ENCODE measurements at regions not wholly inside any gene's neighbourhood (a gene's known extent, or its start where the extent isn't known, plus 50 kb on each side); places are given as distances from the start of the nearest gene placed in this dataset.
"Not testable (repeated sequence)": the region's sequence is repeated elsewhere in the genome, so short reads cannot be mapped to it uniquely, and the experiment has no call there.

- H3K27me3 ChIP-seq (replicated peaks; ENCODE audit: insufficient read depth, low read length): no peaks in the 10 kb centered on the region
- no peak overlapping the region for H3K27ac ChIP-seq (ENCODE audit: low read length)
- H3K79me2 ChIP-seq (ENCODE audit: low read length): no peaks in the 10 kb centered on the region
- H3K9ac ChIP-seq (ENCODE audit: low read length): no peak overlapping the region
- no peaks in the 10 kb centered on the region for H3K36me3 ChIP-seq (replicated peaks; ENCODE audit: insufficient read depth, low read length)
- H3K4me3 ChIP-seq (ENCODE audit: low read length): no peak overlapping the region
- H4K20me1 ChIP-seq (ENCODE audit: insufficient read depth, low read length): no peaks in the 10 kb centered on the region
- H2AFZ ChIP-seq (ENCODE audit: low read length): no peak overlapping the region
- TF ChIP-seq EZH2phosphoT487 (IDR thresholded peaks at IDR 0.05; ENCODE audit: low read length): no peak
- no peak for TF ChIP-seq EZH2 (optimal IDR thresholded peaks at IDR 0.05; ENCODE audit: low read depth, low read length)
- TF ChIP-seq, protein P1, sequence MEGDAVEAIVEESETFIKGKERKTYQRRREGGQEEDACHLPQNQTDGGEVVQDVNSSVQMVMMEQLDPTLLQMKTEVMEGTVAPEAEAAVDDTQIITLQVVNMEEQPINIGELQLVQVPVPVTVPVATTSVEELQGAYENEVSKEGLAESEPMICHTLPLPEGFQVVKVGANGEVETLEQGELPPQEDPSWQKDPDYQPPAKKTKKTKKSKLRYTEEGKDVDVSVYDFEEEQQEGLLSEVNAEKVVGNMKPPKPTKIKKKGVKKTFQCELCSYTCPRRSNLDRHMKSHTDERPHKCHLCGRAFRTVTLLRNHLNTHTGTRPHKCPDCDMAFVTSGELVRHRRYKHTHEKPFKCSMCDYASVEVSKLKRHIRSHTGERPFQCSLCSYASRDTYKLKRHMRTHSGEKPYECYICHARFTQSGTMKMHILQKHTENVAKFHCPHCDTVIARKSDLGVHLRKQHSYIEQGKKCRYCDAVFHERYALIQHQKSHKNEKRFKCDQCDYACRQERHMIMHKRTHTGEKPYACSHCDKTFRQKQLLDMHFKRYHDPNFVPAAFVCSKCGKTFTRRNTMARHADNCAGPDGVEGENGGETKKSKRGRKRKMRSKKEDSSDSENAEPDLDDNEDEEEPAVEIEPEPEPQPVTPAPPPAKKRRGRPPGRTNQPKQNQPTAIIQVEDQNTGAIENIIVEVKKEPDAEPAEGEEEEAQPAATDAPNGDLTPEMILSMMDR (IDR thresholded peaks at IDR 0.05; ENCODE audit: low read length): no peak
- no peak overlapping the region for H3K4me2 ChIP-seq (ENCODE audit: low read depth, low read length)
- DNase-seq: no peak
- H3K9me3 ChIP-seq (replicated peaks; ENCODE audit: insufficient read depth, low read length): no peaks in the 10 kb centered on the region
- H3K9me2 ChIP-seq (replicated peaks; ENCODE audit: insufficient read depth, low read length): no peaks in the 10 kb centered on the region
- H3F3A ChIP-seq (ENCODE audit: insufficient read depth, low read length): no peaks in the 10 kb centered on the region
- H3K4me1 ChIP-seq (ENCODE audit: low read length): no peaks in the 10 kb centered on the region
These were observed 186.1 kb downstream of the ADCYAP1 start for GRCh38 chr18:1090758-1091157.

DNA sequence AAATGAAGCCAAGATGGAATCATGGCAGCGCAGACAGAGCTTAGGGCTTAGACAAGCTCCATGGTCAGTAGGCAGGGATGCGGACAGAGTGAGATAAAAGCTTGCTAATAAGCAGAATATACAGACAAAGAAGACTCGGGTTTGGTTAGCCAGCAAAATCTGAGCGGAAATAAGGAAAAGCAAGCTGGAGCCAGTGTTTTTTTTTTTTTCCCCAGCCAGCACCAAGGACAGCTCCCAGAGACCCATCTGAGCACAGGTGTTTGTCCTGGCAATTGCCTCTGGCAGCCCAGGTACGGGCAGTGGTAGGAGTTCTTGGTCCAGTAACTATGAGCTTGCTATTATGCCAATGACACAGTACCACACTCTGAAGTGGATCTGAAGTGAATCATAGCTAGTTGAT is 187.6 kb downstream of the ADCYAP1 start:
- Histone ChIP-seq H3K4me2 (ENCODE audit: low read depth, low read length) (no peak overlapping the region), H3K27me3 (replicated peaks; ENCODE audit: insufficient read depth, low read length) (no peaks in the 10 kb centered on the region), H3K79me2 (ENCODE audit: low read length) (no peaks in the 10 kb centered on the region), H3K4me1 (ENCODE audit: low read length) (no peaks in the 10 kb centered on the region), H3K9ac (ENCODE audit: low read length) (no peak overlapping the region), H3F3A (ENCODE audit: insufficient read depth, low read length) (no peaks in the 10 kb centered on the region), H3K36me3 (replicated peaks; ENCODE audit: insufficient read depth, low read length) (no peaks in the 10 kb centered on the region), H3K27ac (ENCODE audit: low read length) (no peak overlapping the region), H3K9me2 (replicated peaks; ENCODE audit: insufficient read depth, low read length) (no peaks in the 10 kb centered on the region), H2AFZ (ENCODE audit: low read length) (no peak overlapping the region), H4K20me1 (ENCODE audit: insufficient read depth, low read length) (no peaks in the 10 kb centered on the region), H3K4me3 (ENCODE audit: low read length) (no peak overlapping the region), H3K9me3 (replicated peaks; ENCODE audit: insufficient read depth, low read length) (no peaks in the 10 kb centered on the region)
- no peak for TF ChIP-seq EZH2 (optimal IDR thresholded peaks at IDR 0.05; ENCODE audit: low read depth, low read length)
- TF ChIP-seq EZH2phosphoT487 (IDR thresholded peaks at IDR 0.05; ENCODE audit: low read length): no peak
- TF ChIP-seq, protein P1 (IDR thresholded peaks at IDR 0.05; ENCODE audit: low read length): no peak
- peak; percentile 19 for DNase-seq

DNA sequence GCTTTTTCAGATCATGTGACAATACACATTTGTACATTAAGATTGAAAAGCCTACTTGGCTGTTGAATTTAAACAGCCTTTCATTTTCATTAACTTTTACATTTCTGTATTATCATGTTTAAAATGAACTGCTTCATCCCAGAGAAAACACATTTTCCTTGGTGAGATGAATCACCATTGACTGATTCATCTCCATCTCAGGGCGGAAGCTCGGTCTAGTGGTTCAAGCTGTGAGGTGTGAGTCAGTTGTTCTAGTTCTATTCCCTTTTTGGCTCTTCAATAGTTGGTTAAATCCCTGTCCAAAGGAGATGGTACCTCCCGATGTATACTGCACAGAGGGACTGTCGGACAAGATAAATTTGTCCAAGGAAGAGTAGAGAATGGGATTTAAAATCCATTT is 189.7 kb downstream of the ADCYAP1 start:
- no peak overlapping the region for H3K27ac ChIP-seq (ENCODE audit: low read length)
- no peaks in the 10 kb centered on the region for H3K27me3 ChIP-seq (replicated peaks; ENCODE audit: insufficient read depth, low read length)
- no peaks in the 10 kb centered on the region for H3K9me3 ChIP-seq (replicated peaks; ENCODE audit: insufficient read depth, low read length)
- no peak for DNase-seq
- H3K9ac ChIP-seq (ENCODE audit: low read length): no peak overlapping the region
- H3K4me1 ChIP-seq (ENCODE audit: low read length): no peaks in the 10 kb centered on the region
- no peaks in the 10 kb centered on the region for H3K9me2 ChIP-seq (replicated peaks; ENCODE audit: insufficient read depth, low read length)
- no peak overlapping the region for H2AFZ ChIP-seq (ENCODE audit: low read length)
- H3K4me3 ChIP-seq (ENCODE audit: low read length): no peak overlapping the region
- no peak for TF ChIP-seq EZH2 (optimal IDR thresholded peaks at IDR 0.05; ENCODE audit: low read depth, low read length)
- no peak for TF ChIP-seq EZH2phosphoT487 (IDR thresholded peaks at IDR 0.05; ENCODE audit: low read length)
- TF ChIP-seq, protein P1 (IDR thresholded peaks at IDR 0.05; ENCODE audit: low read length): no peak
- H3F3A ChIP-seq (ENCODE audit: insufficient read depth, low read length): no peaks in the 10 kb centered on the region
- no peaks in the 10 kb centered on the region for H3K36me3 ChIP-seq (replicated peaks; ENCODE audit: insufficient read depth, low read length)
- H3K4me2 ChIP-seq (ENCODE audit: low read depth, low read length): no peak overlapping the region
- no peaks in the 10 kb centered on the region for H3K79me2 ChIP-seq (ENCODE audit: low read length)
- no peaks in the 10 kb centered on the region for H4K20me1 ChIP-seq (ENCODE audit: insufficient read depth, low read length)

DNA sequence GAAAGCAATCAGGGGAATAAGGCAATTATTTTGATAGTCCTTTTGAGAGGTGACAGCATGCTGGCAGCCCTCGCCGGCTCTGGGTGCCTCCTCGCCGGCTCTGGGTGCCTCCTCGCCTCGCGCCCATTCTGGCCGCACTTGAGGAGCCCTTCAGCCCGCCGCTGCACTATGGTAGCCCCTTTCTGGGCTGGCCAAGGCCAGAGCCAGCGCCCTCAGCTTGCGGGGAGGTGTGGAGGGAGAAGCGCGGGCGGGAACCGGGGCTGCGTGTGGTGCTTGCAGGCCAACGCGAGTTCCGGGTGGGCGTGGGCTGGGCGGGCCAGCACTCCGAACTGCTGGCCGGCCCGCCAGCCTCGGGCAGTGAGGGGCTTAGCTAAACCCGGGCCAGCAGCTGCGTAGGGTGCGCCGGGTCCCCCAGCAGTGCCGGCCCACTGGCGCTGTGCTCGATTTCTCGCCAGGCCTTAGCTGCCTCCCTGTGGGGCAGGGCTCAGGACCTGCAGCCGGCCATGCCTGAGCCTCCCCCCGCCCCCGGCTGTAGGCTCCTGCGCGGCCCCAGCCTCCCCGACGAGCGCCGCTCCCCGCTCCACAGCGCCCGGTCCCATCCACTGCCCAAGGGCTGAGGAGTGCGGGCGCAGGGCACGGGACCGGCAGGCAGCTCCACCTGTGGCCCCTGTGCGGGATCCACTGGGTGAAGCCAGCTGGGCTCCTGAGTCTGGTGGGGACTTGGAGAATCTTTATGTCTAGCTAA is 193.5 kb downstream of the ADCYAP1 start:
- not testable (repeated sequence) for H3K9me3 ChIP-seq (replicated peaks; ENCODE audit: insufficient read depth, low read length); H3K27ac ChIP-seq (ENCODE audit: low read length)

More for the DNA sequence above, 193.5 kb downstream of the ADCYAP1 start:
- H3K9me2 ChIP-seq (replicated peaks; ENCODE audit: insufficient read depth, low read length); H3K4me2 ChIP-seq (ENCODE audit: low read depth, low read length); DNase-seq; H3K79me2 ChIP-seq (ENCODE audit: low read length); H3K9ac ChIP-seq (ENCODE audit: low read length); H3K27me3 ChIP-seq (replicated peaks; ENCODE audit: insufficient read depth, low read length); H3K4me3 ChIP-seq (ENCODE audit: low read length); H4K20me1 ChIP-seq (ENCODE audit: insufficient read depth, low read length); H2AFZ ChIP-seq (ENCODE audit: low read length); H3K4me1 ChIP-seq (ENCODE audit: low read length); H3F3A ChIP-seq (ENCODE audit: insufficient read depth, low read length); H3K36me3 ChIP-seq (replicated peaks; ENCODE audit: insufficient read depth, low read length): not testable (repeated sequence)
